MCF 10A (cell line): ENCODE measurements at regions not wholly inside any gene's neighbourhood (a gene's known extent, or its start where the extent isn't known, plus 50 kb on each side); places are given as distances from the start of the nearest gene placed in this dataset.
"Not testable (repeated sequence)": the region's sequence is repeated elsewhere in the genome, so short reads cannot be mapped to it uniquely, and the experiment has no call there.

Experiments
- BruUV-seq: library from RNA; stranded (reverse); fragments of 400-500 nt; replicated peaks from 2 replicates; lab custom pipeline; 2021; lab: Mats Ljungman, UMichigan
- CTCF ChIA-PET: fragments of 300-600 bp; sonication (Branson Sonifier 250); formaldehyde crosslinking; extraction: SDS; loops from one replicate; lab custom pipeline; 2021; ENCODE audit warnings: antibody characterized with exemption, inconsistent platforms; lab: Yijun Ruan, JAX
- POLR2A ChIA-PET: fragments of 300-600, 350-650 bp; sonication (Branson Sonifier 250); formaldehyde crosslinking; extraction: SDS; loops from one replicate; lab custom pipeline; 2020; ENCODE audit warnings: antibody characterized with exemption, inconsistent platforms; lab: Yijun Ruan, JAX
- DNase-seq: peaks from one replicate; pipeline ENCODE4 v3.0.0-alpha.2; 2018; ENCODE audit not compliant: unreplicated experiment
- H3K27ac Mint-ChIP-seq: one replicate; pipeline ENCODE4 v1.8.0; 2022; ENCODE audit warnings: mild to moderate bottlenecking, low read depth, mixed read lengths; ENCODE audit not compliant: unreplicated experiment
- H3K27me3 Mint-ChIP-seq: one replicate; pipeline ENCODE4 v1.8.0; 2022; ENCODE audit warnings: mixed read lengths; ENCODE audit not compliant: insufficient read depth, unreplicated experiment
- H3K36me3 Mint-ChIP-seq: one replicate; pipeline ENCODE4 v1.8.0; 2022; ENCODE audit warnings: mild to moderate bottlenecking, moderate library complexity, mixed read lengths; ENCODE audit not compliant: insufficient read depth, unreplicated experiment
- H3K4me1 Mint-ChIP-seq: one replicate; pipeline ENCODE4 v1.8.0; 2022; ENCODE audit warnings: mixed read lengths; ENCODE audit not compliant: insufficient read depth, unreplicated experiment
- H3K4me3 Mint-ChIP-seq: one replicate; pipeline ENCODE4 v1.8.0; 2022; ENCODE audit warnings: mild to moderate bottlenecking, moderate library complexity, mixed read lengths; ENCODE audit not compliant: unreplicated experiment
- H3K9me3 Mint-ChIP-seq: one replicate; pipeline ENCODE4 v1.8.0; 2022; ENCODE audit warnings: mixed read lengths; ENCODE audit not compliant: unreplicated experiment
- intact Hi-C: fragments of 100-400 bp; cut with micrococcal nuclease; formaldehyde crosslinking; loops from 2 replicates; pipeline ENCODE4 v1.14.1; 2022
- TF ChIP-seq, protein P1 (sequence below): fragments of 200-600 bp; IDR thresholded peaks from one replicate; pipeline ENCODE4 v1.8.0; 2022; ENCODE audit warnings: antibody characterized with exemption, mild to moderate bottlenecking; ENCODE audit not compliant: unreplicated experiment

DNA sequence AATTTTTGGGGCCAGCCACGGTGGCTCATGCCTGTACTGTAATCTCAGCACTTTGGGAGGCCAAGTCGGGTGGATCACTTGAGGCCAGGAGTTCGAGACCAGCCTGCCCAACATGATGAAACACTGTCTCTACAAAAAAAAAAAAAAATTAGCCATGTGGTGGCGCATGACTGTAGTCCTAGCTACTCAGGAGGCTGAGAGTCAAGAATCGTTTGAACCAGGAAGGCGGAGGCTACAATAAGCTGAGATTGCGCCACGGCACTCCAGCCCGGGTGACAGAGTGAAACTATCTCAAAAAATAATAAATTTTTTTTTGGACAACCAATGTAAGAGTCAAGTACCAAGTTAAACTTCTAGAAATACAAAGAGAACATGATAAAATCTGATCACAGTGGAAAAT, 164.6 kb downstream of the AVL9 start:
- BruUV-seq = no TSS peak
- ChIA-PET POLR2A (no interaction called here), CTCF (interaction anchor here (0.6 to 1.1 kb wide), 3 partner anchors 33 to 180 kb away, joined by 3 to 6 read pairs (median 4); partner anchors contain the start of gene LSM5)
- intact Hi-C loops = no loop called here
- TF ChIP-seq, protein P1, sequence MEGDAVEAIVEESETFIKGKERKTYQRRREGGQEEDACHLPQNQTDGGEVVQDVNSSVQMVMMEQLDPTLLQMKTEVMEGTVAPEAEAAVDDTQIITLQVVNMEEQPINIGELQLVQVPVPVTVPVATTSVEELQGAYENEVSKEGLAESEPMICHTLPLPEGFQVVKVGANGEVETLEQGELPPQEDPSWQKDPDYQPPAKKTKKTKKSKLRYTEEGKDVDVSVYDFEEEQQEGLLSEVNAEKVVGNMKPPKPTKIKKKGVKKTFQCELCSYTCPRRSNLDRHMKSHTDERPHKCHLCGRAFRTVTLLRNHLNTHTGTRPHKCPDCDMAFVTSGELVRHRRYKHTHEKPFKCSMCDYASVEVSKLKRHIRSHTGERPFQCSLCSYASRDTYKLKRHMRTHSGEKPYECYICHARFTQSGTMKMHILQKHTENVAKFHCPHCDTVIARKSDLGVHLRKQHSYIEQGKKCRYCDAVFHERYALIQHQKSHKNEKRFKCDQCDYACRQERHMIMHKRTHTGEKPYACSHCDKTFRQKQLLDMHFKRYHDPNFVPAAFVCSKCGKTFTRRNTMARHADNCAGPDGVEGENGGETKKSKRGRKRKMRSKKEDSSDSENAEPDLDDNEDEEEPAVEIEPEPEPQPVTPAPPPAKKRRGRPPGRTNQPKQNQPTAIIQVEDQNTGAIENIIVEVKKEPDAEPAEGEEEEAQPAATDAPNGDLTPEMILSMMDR = no peak
- Mint-ChIP-seq H3K4me3 (no peak overlapping the region), H3K36me3 (no peaks in the 10 kb centered on the region), H3K27me3 (no peaks in the 10 kb centered on the region), H3K9me3 (no peaks in the 10 kb centered on the region), H3K27ac (no peak overlapping the region), H3K4me1 (peaks cover 16% of the 10 kb centered on the region)
- DNase-seq = no peak

DNA sequence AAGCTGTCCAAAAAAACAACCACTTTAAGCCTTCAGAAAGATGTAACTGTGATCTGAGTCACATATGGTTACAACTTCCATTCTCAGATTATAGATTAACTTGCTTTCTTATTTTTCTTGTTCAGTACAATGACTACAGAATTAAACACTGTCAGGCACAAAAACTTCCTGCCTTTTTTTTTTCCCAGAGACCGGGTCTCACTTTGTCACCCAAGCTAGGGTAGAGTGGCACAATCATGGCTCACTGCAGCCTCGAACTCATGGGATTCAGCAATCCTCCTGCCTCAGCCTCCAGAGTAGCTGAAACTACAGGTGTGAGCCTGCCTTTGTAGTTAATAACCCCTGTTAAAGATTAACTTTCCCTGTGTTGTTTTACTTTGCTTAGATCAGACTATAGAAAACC, 163.2 kb downstream of the AVL9 start:
- intact Hi-C loops = no loop called here
- CTCF ChIA-PET = interaction anchor here (0.6 to 1.3 kb wide), 4 partner anchors 12 to 282 kb away, joined by 3 to 4 read pairs (median 4); no protein-coding TSS in a partner anchor
- no peaks in the 10 kb centered on the region for H3K9me3 Mint-ChIP-seq

DNA sequence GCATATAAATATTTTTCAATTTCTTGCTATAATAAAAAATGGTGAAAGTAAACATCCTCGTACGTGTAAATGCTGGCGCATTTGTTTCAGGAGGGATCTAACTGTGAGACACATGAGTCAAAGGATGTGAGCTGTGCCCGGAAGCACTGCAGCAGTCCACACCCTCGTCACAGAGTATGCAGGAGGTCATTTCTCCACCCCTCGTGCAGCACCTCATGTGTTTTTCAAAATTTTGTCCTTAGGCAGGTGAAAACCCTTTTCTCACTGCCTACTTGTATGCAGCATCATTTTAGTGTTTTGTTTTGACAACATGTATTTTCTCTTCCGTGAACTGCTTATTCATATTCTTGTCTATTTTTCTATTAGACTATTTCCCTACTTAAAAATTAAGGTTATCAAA, 162.7 kb downstream of the AVL9 start:
- BruUV-seq = no TSS peak
- no peaks in the 10 kb centered on the region for H3K27me3 Mint-ChIP-seq
- H3K4me3 Mint-ChIP-seq = peak overlapping the region; percentile 12
- TF ChIP-seq, protein P1 = no peak
- peak; percentile 72 for DNase-seq
- no peaks in the 10 kb centered on the region for H3K36me3 Mint-ChIP-seq
- H3K9me3 Mint-ChIP-seq = no peaks in the 10 kb centered on the region
- H3K27ac Mint-ChIP-seq = peak overlapping the region; percentile 89
- ChIA-PET POLR2A (interaction anchor here (0.7 to 1.4 kb wide), 2 partner anchors 11 to 405 kb away, joined by 3 read pairs; partner anchors contain the start of gene NT5C3A), CTCF (interaction anchor here (1.0 to 1.3 kb wide), 2 partner anchors 12 to 36 kb away, joined by 3 to 4 read pairs; no protein-coding TSS in a partner anchor)
- intact Hi-C loops = no loop called here
- peaks cover 16% of the 10 kb centered on the region for H3K4me1 Mint-ChIP-seq

More for the DNA sequence above, 163.2 kb downstream of the AVL9 start:
- POLR2A ChIA-PET = interaction anchor here (0.7 to 1.4 kb wide), 2 partner anchors 10 to 404 kb away, joined by 3 read pairs; partner anchors contain the start of gene NT5C3A
- TSS peak; percentile 79 for BruUV-seq
- H3K36me3 Mint-ChIP-seq = no peaks in the 10 kb centered on the region
- H3K27ac Mint-ChIP-seq = peak overlapping the region; percentile 89
- no peaks in the 10 kb centered on the region for H3K27me3 Mint-ChIP-seq
- TF ChIP-seq, protein P1 = no peak
- no peak overlapping the region for H3K4me3 Mint-ChIP-seq
- H3K4me1 Mint-ChIP-seq = peaks cover 16% of the 10 kb centered on the region
- DNase-seq = no peak

DNA sequence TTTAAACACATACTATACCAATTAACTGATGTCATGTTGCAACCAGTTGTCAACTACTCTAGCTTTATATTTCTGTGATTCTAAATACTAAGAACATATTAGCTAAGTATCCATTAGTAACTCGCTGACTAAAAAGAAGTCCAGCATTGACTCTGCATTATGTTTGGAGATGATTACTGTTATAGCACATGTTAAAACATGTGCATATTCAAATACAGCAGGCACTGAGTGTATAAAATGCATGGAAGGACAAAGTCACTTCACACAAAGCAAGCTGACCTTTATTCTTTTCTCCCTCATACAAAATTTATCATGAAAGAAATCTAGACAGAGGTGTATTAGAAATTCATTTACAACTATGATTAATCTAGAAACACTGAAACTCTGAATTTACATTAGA, 159.3 kb downstream of the AVL9 start:
- DNase-seq, H3K4me3 Mint-ChIP-seq, intact Hi-C loops, H3K27ac Mint-ChIP-seq, H3K36me3 Mint-ChIP-seq, H3K27me3 Mint-ChIP-seq, BruUV-seq, CTCF ChIA-PET, H3K9me3 Mint-ChIP-seq: not testable (repeated sequence)
- H3K4me1 Mint-ChIP-seq = peaks cover 16% of the 10 kb centered on the region
- POLR2A ChIA-PET = interaction anchor here (0.7 kb wide), 1 partner anchor 100 kb away, joined by 3 read pairs; no protein-coding TSS in a partner anchor

DNA sequence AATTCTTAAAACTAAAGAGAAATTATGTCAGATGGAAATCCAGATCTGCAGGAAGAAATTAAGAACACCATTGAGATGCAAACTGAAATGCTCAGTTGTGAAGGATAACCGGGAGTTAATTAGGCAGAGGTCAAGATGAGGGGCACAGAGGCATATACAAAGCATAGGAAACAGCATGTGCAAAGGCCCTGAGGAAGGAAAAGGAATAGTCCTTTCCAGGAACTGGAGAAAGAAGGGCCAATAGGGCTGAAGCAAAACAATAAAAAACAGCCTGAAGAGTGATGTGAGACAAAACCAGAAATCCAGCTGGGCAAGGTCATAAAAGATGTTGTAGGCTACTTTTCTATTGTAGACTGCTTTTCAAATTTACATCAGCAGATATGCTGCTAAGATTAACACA, 155.1 kb downstream of the AVL9 start:
- H3K27me3 Mint-ChIP-seq, POLR2A ChIA-PET, H3K9me3 Mint-ChIP-seq, CTCF ChIA-PET, H3K4me3 Mint-ChIP-seq, H3K27ac Mint-ChIP-seq, DNase-seq, intact Hi-C loops, H3K36me3 Mint-ChIP-seq, BruUV-seq, H3K4me1 Mint-ChIP-seq: not testable (repeated sequence)
